ENCODE measurements at regions not wholly inside any gene's neighbourhood (a gene's known extent, or its start where the extent isn't known, plus 50 kb on each side); places are given as distances from the start of the nearest gene placed in this dataset.

GRCh38 chr13:76759877-76760276 lies 126.3 kb downstream of the KCTD12 start:
- DNase-seq, result no peak
- H3K4me3 ChIP-seq, result no peak overlapping the region
- TF ChIP-seq EP300 (IDR thresholded peaks at IDR 0.05), result no peak
- no peak for TF ChIP-seq CTCF (IDR thresholded peaks at IDR 0.05)
- no peak for TF ChIP-seq POLR2AphosphoS5 (IDR thresholded peaks at IDR 0.05)
- TF ChIP-seq POLR2A (IDR thresholded peaks at IDR 0.05), result no peak
- 60 to 92% methylated on average over 1 of the region's 1 CpG for WGBS, 2 donors
- H3K4me1 ChIP-seq, result peaks cover 0 to 17% (median 12%) of the 10 kb centered on the region in 4 donors
- H3K27me3 ChIP-seq, result no peaks in the 10 kb centered on the region
- ATAC-seq (ENCODE audit: low FRiP score in 2 of 2), result no peak
- H3K9me3 ChIP-seq, result no peaks in the 10 kb centered on the region
- no peaks in the 10 kb centered on the region for H3K36me3 ChIP-seq
- H3K27ac ChIP-seq, result no peak overlapping the region

- Histone ChIP-seq H3K36me3 (no peaks in the 10 kb centered on the region), H3K4me1 (peaks cover 0 to 10% (median 9%) of the 10 kb centered on the region in 4 donors), H3K27me3 (no peaks in the 10 kb centered on the region), H3K9me3 (no peaks in the 10 kb centered on the region), H3K27ac (no peak overlapping the region), H3K4me3 (no peak overlapping the region)
- no peak for ATAC-seq (ENCODE audit: low FRiP score in 2 of 2)
- TF ChIP-seq CTCF (IDR thresholded peaks at IDR 0.05) (no peak), POLR2A (IDR thresholded peaks at IDR 0.05) (no peak), EP300 (IDR thresholded peaks at IDR 0.05) (no peak), POLR2AphosphoS5 (IDR thresholded peaks at IDR 0.05) (no peak)
- WGBS, 2 donors, result 77 to 85% methylated on average over 1 of the region's 1 CpG
- no peak for DNase-seq
Measured at GRCh38 chr13:76758738-76759137, 127.5 kb downstream of the KCTD12 start.

GRCh38 chr13:76758257-76758656 lies 127.9 kb downstream of the KCTD12 start:
- no peaks in the 10 kb centered on the region for H3K9me3 ChIP-seq
- DNase-seq, result no peak
- H3K27me3 ChIP-seq, result no peaks in the 10 kb centered on the region
- no peak overlapping the region for H3K27ac ChIP-seq
- H3K36me3 ChIP-seq, result no peaks in the 10 kb centered on the region
- H3K4me1 ChIP-seq, result peaks cover 0 to 10% (median 8%) of the 10 kb centered on the region in 4 donors
- no peak overlapping the region for H3K4me3 ChIP-seq
- no peak for ATAC-seq (ENCODE audit: low FRiP score in 2 of 2)
- no peak for TF ChIP-seq POLR2AphosphoS5 (IDR thresholded peaks at IDR 0.05)
- TF ChIP-seq EP300 (IDR thresholded peaks at IDR 0.05), result no peak
- TF ChIP-seq CTCF (IDR thresholded peaks at IDR 0.05), result no peak

- Histone ChIP-seq H3K27ac (no peak overlapping the region), H3K4me1 (peaks cover under 1 to 10% (median 8%) of the 10 kb centered on the region in 4 donors), H3K27me3 (no peaks in the 10 kb centered on the region), H3K9me3 (no peaks in the 10 kb centered on the region), H3K36me3 (no peaks in the 10 kb centered on the region), H3K4me3 (no peak overlapping the region)
- WGBS, 2 donors, result 60 to 76% methylated on average over 2 of the region's 2 CpGs
- no peak for DNase-seq
- no peak for ATAC-seq (ENCODE audit: low FRiP score in 2 of 2)
- TF ChIP-seq POLR2A (IDR thresholded peaks at IDR 0.05) (no peak), EP300 (IDR thresholded peaks at IDR 0.05) (no peak), CTCF (IDR thresholded peaks at IDR 0.05) (no peak), POLR2AphosphoS5 (IDR thresholded peaks at IDR 0.05) (no peak)
Measured at GRCh38 chr13:76756451-76756850, 129.8 kb downstream of the KCTD12 start.

GRCh38 chr13:76754414-76754813 lies 131.8 kb downstream of the KCTD12 start:
- H3K27me3 ChIP-seq, result no peaks in the 10 kb centered on the region
- DNase-seq (peak in 1 of 2 donors; percentile 40), ATAC-seq (ENCODE audit: low FRiP score in 2 of 2) (no peak)
- H3K9me3 ChIP-seq, result no peaks in the 10 kb centered on the region
- no peaks in the 10 kb centered on the region for H3K36me3 ChIP-seq
- no peak overlapping the region for H3K4me3 ChIP-seq
- peaks cover 3 to 10% (median 8%) of the 10 kb centered on the region in 4 donors for H3K4me1 ChIP-seq
- WGBS, 2 donors, result 40 to 44% methylated on average over 4 of the region's 4 CpGs
- TF ChIP-seq CTCF (IDR thresholded peaks at IDR 0.05), result no peak
- peak in 1 of 4 donors; percentile 54 for TF ChIP-seq EP300 (IDR thresholded peaks at IDR 0.05)
- peak in 1 of 2 donors; percentile 27 for TF ChIP-seq POLR2AphosphoS5 (IDR thresholded peaks at IDR 0.05)
- H3K27ac ChIP-seq, result no peak overlapping the region

Measured in upper lobe of left lung (tissue), 6 donors.